GM18520 (cell line): ENCODE measurements at regions not wholly inside any gene's neighbourhood (a gene's known extent, or its start where the extent isn't known, plus 50 kb on each side); places are given as distances from the start of the nearest gene placed in this dataset.

Experiments used
- ATAC-seq: cut with Tn5 transposase; IDR thresholded peaks from one replicate; pipeline ENCODE4 v1.9.1; 2021; ENCODE audit not compliant: unreplicated experiment

- ATAC-seq, result no peak
Measured at GRCh38 chr2:58913082-58913726, 672.1 kb upstream of the FANCL start.

GRCh38 chr2:58911877-58912276 is 670.8 kb upstream of the FANCL start:
- ATAC-seq, result no peak

- ATAC-seq, result no peak
Measured at GRCh38 chr2:58908501-58909154, 667.5 kb upstream of the FANCL start.

- no peak for ATAC-seq
Measured at GRCh38 chr2:58907644-58908043, 666.5 kb upstream of the FANCL start.

- ATAC-seq, result no peak
Measured at GRCh38 chr2:58906081-58906645, 665.0 kb upstream of the FANCL start.

GRCh38 chr2:58904095-58904494 is 663.0 kb upstream of the FANCL start:
- ATAC-seq, result no peak

- ATAC-seq, result no peak
Measured at GRCh38 chr2:58903427-58903826, 662.3 kb upstream of the FANCL start.

GRCh38 chr2:58900246-58901027 is 659.3 kb upstream of the FANCL start:
- ATAC-seq, result no peak

GRCh38 chr2:58899692-58900091 is 658.6 kb upstream of the FANCL start:
- ATAC-seq, result no peak

GRCh38 chr2:58896638-58897037 is 655.5 kb upstream of the FANCL start:
- ATAC-seq, result no peak

GRCh38 chr2:58895857-58896256 is 654.7 kb upstream of the FANCL start:
- no peak for ATAC-seq

GRCh38 chr2:58893656-58894351 is 652.7 kb upstream of the FANCL start:
- ATAC-seq, result no peak

- no peak for ATAC-seq
Measured at GRCh38 chr2:58891828-58892377, 650.8 kb upstream of the FANCL start.

- no peak for ATAC-seq
Measured at GRCh38 chr2:58890865-58891525, 649.9 kb upstream of the FANCL start.

GRCh38 chr2:58886009-58886408 is 644.9 kb upstream of the FANCL start:
- no peak for ATAC-seq

GRCh38 chr2:58879834-58880233 is 638.7 kb upstream of the FANCL start:
- ATAC-seq, result no peak

GRCh38 chr2:58878778-58879177 is 637.7 kb upstream of the FANCL start:
- ATAC-seq, result no peak

- no peak for ATAC-seq
Measured at GRCh38 chr2:58876126-58876525, 635.0 kb upstream of the FANCL start.

- ATAC-seq, result no peak
Measured at GRCh38 chr2:58875436-58875835, 634.3 kb upstream of the FANCL start.

- no peak for ATAC-seq
Measured at GRCh38 chr2:58871469-58872142, 630.5 kb upstream of the FANCL start.
